ENCODE measurements at regions not wholly inside any gene's neighbourhood (a gene's known extent, or its start where the extent isn't known, plus 50 kb on each side); places are given as distances from the start of the nearest gene placed in this dataset.

DNA sequence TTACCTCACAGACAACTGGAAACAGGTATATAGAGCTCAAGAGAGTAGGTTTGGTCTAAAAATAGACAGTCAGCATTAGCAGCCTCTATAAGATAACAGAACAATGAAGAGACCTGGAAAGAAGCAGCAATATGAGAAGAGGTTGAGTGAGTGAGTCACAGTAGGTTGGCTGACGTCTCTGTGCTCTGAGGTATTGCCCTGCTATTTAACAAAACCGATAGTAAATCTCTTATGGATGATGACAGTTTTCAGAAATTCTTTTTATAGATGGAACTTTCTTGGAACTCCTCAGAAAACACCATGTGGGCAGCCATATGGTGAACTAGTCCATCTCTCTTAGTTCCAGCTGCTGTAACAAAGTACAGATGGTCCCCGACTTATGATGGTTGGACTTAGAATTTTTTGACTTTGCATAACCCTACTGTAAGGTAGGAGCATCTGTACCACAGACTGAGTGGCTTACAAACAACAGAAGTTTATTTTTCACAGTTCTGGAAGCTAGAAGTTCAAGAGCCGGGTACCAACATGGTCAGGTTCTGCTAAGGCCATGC, 123.5 kb downstream of the MBD2 start:
- intact Hi-C loops (cut with DNase I, micrococcal nuclease): no loop called here
- DNase-seq (no peak), ATAC-seq (no peak)

DNA sequence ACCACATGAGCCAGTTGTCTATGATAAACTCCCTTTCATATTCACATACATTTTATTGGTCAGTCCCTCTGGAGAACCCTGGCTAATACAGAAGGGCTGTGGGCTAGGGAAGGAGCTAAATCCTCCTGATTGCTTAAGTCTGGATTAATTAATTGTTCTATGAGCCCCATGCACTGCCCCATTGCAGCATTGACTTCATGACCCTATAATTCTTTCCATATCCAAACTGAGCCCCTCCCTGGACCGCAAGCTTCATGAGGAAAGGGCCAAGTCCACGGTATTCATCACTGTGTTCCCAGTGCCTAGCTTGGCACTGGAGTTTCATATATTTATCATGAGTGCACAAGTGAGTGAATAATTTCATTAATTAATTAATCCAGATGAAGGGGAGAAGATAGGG, 124.0 kb downstream of the MBD2 start:
- DNase-seq (no peak), ATAC-seq (no peak)
- intact Hi-C loops (cut with DNase I, micrococcal nuclease): no loop called here

DNA sequence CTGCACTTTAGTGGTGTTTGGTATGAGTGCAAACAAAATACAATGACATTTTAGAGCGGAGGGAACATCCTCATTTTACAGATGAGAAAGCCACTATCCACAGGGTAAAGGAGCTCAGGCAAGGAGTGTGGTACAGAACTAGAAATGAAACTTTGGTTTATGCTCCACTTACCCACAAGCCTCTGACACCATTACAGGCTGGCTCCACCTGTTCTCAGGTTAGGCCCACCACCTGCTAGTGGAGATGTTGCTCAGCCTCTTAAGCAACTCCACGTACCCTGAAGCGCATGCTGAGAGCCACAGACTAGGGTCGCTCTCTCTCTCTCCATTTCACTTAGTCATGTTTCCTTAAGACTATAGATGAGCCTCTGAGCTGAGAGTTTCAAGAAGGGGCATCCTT, 130.0 kb downstream of the MBD2 start:
- intact Hi-C loops (cut with DNase I, micrococcal nuclease): no loop called here
- DNase-seq (no peak), ATAC-seq (no peak)

DNA sequence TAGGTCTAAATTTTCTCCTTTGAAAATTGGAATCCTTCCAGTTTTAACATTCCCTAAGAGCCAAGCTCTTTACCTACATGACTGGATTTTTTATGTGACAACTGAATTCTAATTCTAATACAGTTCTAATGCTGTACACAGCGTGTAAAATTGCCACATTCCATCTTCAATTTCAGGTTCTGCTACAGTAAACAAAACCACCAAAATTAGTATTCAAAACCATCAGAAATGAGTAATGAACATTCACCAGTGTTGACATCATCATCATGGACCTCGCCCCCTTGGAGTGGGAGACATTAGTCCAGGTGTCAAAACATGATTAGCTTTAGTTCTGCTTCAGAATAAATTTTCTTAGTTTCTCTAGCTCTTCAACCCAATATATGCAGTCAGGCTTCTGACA, 133.6 kb downstream of the MBD2 start:
- DNase-seq (no peak), ATAC-seq (no peak)
- intact Hi-C loops (cut with DNase I, micrococcal nuclease): no loop called here

DNA sequence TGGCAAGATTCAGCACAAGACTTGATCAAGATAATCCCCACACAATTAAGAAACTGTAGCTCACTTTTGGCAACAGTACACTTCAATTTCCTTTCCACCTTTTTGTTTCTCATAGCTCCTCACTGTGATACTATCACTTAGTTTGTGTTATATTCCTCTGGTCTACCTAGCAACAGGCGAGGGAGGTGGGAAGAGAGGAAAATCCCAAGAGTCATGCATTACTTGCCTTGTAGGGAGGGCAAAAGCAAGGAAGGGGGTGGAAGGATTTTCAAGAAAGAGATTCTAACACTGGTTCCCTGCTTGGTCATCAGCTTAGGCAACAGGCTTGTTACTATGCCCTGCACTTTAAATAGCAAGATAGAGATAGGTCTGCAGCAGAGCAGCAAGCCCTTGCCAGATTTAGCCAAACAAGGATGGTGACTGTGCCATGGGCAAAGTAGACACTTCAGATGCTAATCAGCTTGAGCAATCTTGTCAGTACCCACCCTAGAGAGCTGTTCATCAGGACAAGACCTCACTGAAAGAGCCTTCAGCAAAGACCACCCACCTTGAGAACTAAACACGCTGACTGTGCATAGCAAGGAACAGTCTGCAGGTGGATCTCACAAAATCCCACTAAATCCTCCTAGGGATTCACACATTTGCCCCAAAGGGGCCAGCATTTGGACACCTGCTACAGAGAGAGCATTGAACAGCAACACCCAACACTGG, 134.6 kb downstream of the MBD2 start:
- DNase-seq: no peak
- ATAC-seq: no peak
- intact Hi-C loops (cut with DNase I, micrococcal nuclease): no loop called here

DNA sequence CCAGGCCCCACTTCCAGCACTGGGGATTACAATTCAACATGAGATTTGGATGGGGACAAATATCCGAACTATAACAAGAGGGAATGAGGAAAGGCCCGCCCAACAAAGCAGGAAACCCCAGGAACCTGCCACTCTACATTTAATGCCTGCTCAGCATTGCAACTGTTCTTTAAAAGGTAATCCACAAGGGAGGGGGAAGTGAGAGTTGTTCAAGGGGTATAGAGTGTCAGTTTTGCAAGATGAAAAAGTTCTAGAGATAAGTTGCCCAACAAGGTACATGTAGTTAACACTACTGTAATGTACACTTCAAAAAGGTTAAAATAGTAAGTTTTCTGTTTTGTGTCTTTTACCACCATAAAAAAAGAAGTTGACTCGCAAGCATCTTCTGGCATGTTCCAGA, 137.6 kb downstream of the MBD2 start:
- intact Hi-C loops (cut with DNase I, micrococcal nuclease): no loop called here
- ATAC-seq: no peak

DNA sequence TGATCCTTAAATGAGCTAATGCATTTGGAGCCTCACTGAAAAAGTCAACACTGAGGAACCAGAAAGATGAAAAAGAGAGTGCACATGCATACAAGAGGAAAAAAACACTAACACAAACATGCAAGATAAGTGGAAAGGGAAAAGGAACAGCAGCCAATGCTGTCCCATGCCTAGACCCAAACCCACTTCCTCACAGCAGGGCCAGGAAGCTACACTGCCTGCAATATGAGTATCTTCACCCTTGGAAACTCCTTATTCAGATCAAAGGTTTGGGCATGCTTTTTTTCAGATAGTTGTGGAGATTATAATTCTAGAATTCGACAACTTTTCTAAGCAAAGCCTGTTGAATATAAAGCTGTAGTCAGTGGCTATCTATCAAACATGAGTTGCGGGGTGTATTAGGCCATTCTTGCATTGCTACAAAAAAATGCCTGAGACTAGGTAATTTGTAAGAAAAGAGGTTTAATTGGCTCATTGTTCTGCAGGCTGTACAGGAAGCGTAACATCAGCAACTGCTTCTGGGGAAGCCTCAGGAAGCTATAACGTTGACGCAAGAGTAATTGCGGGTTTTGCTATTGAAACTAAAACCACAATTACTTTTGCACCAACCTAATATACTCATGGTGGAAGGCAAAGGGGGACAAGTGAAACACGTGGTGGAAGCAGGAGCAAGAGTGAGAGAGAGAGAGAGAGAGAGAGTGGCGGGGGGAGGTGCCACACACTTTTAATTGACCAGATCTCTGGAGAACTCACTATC, 138.2 kb downstream of the MBD2 start:
- no peak for ATAC-seq
- DNase-seq: no peak
- intact Hi-C loops (cut with DNase I, micrococcal nuclease): no loop called here

More for the DNA sequence above, 137.6 kb downstream of the MBD2 start:
- DNase-seq: no peak

DNA sequence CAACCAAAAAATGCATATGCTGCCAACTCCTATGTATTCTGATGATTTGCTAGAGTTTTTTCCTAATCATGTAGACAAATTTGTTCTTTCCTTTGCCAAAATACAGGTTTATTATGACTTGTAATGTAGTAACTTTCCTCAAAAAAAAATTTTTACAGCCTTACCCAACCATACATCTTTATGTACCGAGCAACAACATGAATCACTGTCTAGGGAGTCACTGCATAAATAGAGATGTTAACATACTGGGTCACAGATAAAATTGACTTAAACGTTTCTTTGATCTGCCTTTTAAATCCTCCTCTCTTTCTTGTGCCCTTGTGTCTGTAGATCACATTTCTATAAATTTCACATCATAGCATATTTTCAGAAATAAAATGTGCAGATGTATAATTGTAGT, 143.6 kb downstream of the MBD2 start:
- ATAC-seq (no peak), DNase-seq (no peak)
- intact Hi-C loops (cut with DNase I, micrococcal nuclease): no loop called here

DNA sequence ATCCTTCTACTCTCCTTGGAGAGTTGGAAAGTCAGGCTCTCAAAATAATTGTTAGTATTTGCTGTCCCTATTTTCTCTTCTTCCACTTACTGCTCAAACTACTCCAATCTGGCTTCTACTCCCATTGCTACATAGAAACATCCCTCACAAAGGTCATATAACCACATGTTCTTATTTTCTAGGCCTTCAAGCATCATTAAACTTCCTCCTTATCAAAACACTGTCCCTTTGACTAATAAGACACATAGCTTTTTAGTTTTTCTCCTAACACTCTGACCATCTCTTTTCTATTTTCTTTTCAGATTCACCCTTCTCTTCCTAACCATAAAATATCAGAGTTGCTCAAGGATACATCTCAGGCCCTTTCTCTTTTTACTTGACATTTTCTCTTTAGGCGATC, 148.3 kb downstream of the MBD2 start:
- no peak for ATAC-seq
- intact Hi-C loops (cut with DNase I, micrococcal nuclease): no loop called here

DNA sequence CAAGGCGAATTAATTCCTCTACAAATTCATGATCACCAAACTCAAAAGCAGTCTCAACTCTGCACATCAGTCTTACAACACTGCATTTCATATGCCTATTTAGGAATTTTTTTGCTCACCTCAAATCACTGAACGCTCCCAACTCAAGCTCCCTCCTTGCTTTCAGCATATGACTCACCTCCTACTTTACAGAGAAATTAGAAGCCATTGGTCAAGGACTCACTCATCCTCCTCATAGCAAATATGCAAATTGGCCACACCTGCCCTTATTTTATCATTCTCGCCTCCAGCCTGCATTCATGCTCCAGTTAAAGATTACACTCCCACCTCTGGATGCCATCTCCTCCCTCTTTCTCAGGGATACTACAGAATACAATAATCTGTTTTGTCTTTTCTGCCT, 148.8 kb downstream of the MBD2 start:
- ATAC-seq: no peak
- DNase-seq: no peak
- intact Hi-C loops (cut with DNase I, micrococcal nuclease): no loop called here

More for the DNA sequence above, 148.3 kb downstream of the MBD2 start:
- no peak for DNase-seq

DNA sequence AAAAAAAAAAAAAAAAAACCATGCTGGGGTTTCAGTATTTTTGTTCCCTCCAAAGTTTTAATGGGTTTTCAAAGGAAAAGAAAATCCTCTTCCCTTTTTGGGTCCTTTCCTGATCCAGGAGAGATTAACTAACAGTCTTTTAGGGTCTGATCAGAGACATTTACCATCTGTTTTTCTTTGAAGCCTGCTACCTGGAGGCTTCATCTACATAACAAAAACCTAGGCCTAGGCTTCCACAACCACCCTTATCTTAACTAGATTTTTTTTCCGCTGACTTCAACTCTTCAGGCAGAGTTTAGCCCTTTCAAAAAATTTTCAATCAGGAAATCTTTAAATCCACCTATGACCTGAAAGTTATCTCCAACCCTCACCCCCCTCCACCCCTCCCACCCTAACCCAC, 154.7 kb downstream of the MBD2 start:
- intact Hi-C loops (cut with DNase I, micrococcal nuclease): no loop called here
- ATAC-seq (no peak), DNase-seq (no peak)

DNA sequence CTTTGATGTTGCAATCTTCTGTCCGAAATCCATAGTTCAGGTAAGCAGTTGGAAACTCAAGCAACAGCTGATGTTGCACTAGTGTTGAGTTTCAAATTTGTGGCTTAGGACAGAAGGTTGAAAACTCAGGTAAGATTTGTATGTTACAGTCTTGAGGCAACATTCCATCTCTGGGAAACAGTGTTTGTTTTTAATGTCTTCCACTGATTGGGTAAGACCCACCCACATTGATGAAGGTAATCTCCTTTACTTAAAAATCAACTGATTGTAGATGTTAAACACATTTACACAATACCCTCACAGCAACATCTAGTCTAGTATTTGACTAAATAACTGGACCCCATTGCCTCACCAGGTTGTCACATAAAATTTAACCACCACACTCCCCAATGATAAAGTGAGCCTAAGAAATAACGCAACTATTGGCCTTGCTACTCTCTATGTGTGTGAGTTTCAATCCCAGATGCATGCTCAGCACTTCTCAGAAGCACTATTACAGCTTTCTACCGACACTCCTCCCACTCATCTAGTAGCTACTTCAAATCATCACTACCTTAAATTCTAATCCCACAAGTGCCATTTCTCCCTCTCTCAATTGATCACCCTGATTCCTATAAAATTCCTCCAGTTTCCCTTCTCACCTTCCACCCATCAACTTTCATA, 164.0 kb downstream of the MBD2 start:
- intact Hi-C loops (cut with DNase I, micrococcal nuclease): no loop called here
- DNase-seq: no peak

DNA sequence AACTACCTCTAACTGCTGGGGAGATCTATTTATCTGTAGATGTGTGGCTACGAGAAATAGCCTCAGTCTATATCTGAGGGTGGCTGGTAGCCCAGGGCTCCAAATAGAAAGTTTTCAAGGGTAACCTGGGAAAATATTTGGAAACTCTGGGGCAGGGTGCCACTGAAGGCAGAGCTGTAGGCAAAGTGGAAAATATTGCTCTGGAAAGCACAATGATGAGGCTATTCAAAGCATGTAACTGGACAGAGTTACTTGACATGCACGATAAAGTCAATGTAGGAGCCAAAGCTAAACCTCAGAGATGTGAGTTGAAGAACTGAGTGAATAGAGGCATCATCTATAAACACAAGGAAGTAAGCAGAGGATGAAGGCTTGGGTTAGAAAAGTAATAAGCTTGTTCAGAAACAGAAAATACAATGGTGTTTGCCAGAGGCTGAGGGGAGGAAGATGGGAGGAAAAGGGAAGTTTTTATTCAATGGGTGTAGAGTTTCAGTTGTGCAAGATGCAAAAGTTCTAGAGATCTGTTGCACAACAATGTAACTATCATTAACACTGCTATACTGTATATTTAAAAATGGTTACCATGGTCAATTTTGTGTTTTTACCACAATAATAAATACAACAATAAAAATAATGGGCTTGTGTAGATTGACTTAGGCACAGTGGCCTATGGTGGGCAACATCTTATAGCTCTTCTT, 171.6 kb downstream of the MBD2 start:
- ATAC-seq (no peak), DNase-seq (no peak)
- intact Hi-C loops (cut with DNase I, micrococcal nuclease): no loop called here

More for the DNA sequence above, 164.0 kb downstream of the MBD2 start:
- ATAC-seq: no peak

DNA sequence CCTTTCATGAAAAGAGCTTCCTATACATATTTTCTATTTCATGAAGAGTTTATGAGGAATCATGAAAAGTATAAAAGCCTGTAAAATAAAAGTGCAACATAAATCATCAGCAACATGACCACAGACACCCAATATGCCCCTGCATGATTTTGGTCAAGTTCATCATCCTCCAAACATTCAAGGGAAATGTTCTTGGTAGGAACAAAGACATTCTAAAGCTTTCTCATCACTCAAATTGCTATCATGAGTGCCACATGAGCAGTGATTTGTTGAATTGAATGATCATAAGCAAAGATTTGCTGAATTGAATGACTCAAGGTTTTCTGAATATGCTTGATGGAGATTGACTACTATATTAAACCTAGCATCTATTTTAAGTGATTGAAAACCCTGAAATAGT, 172.2 kb downstream of the MBD2 start:
- DNase-seq (no peak), ATAC-seq (no peak)
- intact Hi-C loops (cut with DNase I, micrococcal nuclease): no loop called here

DNA sequence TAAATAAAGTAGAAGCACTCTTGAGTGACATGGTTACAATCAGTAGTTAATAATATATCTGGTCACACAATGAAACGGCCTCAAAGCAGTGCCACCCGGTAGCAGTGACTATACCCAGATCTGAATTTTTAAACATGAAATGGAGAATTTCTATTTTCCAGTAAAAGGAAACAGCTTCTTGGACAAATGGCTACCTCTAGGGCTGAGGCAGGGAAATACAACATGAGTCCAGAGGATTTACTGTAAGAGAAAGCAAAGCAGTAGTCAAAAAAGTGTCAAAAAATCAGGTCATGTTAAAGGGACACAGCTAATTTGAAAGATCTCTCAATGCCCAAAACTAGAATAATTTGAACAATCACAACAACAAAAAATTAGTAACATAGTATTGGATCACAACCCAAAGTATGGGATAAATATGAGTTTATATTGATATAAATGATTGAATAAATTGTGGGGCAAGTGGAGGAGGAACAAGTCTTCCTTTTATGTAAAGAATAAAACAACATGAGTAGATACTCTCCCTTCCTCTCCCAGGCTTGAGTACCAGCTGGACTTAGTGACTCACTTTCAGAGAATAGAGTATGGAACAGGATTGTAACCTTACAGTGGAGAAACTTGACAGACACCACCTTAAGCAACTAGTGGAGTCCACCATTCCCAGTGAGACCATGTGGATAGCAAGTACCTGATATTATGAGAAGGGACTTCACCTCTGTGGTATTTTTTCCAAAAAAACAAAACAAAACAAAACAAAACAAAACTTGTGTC, 180.8 kb downstream of the MBD2 start:
- ATAC-seq (no peak), DNase-seq (no peak)
- intact Hi-C loops (cut with DNase I, micrococcal nuclease): no loop called here

DNA sequence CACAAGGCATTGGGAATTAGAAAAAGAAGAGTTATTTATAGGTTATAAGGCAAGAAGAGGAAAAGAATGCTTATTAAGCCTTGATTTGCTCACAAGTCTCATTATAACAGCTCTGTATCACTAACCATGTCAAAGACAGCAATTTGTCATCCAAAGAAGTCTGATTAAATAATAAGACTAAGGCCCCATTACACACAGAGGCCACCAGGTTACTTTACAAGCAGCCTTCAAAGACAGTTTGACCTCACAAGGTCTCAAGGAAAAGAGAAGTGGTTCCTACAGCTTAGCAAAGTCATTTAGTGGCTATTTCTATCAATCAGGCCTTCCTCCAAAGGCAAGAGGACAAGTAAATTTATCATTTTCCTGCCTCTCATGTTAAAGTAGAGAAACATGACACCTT, 188.5 kb downstream of the MBD2 start:
- ATAC-seq: no peak
- no peak for DNase-seq
- intact Hi-C loops (cut with DNase I, micrococcal nuclease): no loop called here

DNA sequence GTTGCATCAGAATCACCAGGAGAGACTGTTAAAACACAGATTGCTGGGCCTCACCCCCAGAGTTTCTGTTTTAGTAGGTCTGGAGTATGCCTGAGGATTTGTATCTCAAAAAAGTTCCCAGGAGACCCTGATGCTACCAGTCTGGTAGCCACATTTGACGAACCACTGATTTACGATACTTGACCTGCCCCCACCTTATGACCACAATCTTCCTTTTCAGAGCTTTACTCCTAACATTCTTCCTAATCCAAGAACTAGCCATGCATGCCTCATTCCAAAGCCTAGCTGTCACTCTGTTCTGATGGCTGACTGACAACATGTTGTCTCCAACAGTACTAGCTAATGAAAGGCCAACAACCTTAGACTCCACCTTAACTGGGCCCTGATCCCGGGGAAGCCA, 191.4 kb downstream of the MBD2 start:
- ATAC-seq: no peak
- DNase-seq: no peak
- intact Hi-C loops (cut with DNase I, micrococcal nuclease): no loop called here

DNA sequence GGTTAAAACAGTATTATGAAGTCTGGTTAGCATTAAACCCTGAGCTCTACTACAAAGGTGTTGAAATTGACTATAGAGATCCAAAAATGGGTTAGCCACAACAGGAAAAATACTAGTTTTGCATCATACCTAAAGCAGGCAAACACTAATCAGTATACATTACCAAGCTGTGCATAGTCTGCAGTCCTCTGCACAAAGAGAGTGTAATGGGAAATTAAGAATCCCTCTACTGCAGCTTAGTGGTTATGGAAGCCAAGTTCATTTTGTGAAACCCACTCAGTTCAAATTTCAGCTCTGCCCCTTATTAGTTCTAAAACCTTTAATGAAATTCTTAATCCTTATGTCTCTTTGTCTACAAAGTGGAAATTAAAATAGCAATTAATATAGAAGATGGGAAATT, 192.1 kb downstream of the MBD2 start:
- ATAC-seq: no peak
- intact Hi-C loops (cut with DNase I, micrococcal nuclease): no loop called here
- DNase-seq: no peak

DNA sequence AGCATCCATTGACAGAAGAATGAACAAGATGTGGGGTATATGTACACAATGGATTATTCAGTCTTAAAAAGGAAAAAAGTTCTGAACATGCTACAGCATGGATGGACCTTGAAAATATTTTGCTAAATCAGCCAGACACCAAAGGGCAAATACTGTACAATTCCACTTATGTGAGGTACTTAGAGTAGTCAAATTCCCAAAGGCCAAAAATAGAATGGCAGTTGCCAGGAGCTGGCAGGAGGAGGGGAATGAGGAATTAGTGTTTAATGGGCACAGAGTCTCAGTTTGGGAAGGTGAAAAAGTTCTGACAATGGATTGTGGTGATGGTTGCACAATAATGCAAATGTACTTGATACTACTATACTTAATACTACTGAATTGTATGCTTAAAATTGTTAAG, 193.2 kb downstream of the MBD2 start:
- ATAC-seq: no peak
- intact Hi-C loops (cut with DNase I, micrococcal nuclease): no loop called here
- DNase-seq: no peak
